NCI-H748 (cell line): ENCODE measurements at regions not wholly inside any gene's neighbourhood (a gene's known extent, or its start where the extent isn't known, plus 50 kb on each side); places are given as distances from the start of the nearest gene placed in this dataset.

Source experiments
- DNase-seq: peaks from one replicate; lab custom pipeline; 2025; ENCODE audit not compliant: unreplicated experiment; lab: John Stamatoyannopoulos, UW

DNA sequence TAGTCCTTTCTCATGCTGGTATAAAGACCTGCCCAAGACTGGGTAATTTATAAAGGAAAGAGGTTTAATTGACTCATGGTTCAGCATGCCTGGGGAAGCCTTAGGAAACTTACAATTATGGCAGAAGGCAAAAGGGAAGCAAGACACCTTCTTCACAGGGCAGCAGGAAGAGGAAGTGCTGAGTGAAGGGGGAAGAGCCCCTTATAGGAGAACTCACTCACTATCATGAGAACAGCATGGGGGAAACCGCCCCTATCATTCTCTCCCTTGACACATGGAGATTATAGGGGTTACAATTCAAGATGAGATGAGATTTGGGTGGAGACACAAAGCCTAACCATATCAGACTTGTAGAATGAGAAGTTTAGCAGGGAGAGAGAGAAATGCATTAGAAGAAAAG is 373.3 kb upstream of the DIAPH2 start:
- DNase-seq, result no peak

DNA sequence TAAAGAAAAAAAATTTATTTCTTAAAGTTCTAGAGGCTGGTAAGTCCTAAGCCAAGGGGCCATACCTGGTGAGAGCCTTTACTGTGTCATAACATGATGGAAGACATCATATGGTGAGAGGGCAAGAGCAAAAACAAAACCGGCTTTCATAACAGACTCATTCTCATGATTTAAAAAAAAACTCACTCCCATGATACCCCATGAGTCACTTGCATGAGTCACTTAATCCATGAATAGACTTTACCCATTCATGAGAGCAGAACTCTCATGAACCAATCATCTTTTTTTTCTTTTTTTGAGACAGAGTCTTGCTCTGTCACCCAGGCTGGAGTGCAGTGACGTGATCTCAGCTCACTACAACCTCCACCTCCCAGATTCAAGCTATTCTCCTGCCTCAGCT is 369.7 kb upstream of the DIAPH2 start:
- DNase-seq, result no peak

DNA sequence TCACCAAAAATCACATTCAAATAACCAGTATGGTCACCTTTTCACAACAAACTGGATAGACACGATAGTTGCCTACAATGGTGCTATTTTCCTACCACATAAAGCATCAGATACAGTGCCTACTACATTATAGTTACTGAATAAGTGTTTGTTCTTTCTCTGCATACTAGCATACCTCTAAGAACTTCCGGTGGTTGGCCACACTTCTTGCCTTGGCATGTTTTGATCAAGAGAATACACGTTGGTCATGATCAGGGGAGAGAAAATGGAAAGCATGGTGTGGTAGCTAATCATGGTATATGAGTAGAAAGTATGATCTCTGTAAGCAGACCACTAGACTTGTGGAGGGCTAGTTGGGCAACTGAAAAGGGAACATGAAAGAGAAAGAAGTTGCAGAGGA is 322.8 kb upstream of the DIAPH2 start:
- DNase-seq, result no peak

DNA sequence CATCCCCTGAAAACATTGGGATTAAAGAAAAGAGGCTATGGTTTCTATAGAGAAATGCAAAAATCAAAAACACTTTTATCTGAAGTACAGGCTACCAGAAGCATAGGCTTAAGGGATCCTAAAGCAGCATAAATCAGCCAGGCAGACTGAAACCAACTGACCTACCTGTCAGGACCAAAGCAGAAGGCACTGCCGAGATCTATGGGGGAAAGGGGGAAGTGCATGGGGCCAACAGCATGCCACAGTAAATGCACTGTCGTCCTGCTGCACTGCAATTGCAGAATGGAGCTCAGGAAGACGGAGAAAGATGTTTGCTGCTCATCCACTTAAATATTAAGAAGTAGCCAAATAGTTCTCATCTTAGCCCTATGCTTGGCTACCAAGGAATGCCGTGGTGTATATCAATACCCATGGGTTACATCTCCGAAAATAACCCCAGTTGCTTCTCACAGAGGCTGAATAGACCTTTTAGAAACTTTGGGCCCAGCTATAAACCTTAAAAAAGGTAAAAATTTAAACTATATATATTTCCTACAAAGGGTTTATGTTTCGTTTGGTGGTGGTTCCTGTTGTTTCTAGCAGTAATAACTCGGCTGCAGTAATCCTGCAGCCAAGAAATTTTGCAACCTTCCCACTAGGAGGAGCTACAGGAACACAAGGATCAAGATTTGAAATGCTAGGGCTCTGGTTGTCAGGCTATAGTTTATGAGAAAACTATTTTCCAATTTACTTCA is 312.2 kb upstream of the DIAPH2 start:
- DNase-seq, result peak; percentile 10

DNA sequence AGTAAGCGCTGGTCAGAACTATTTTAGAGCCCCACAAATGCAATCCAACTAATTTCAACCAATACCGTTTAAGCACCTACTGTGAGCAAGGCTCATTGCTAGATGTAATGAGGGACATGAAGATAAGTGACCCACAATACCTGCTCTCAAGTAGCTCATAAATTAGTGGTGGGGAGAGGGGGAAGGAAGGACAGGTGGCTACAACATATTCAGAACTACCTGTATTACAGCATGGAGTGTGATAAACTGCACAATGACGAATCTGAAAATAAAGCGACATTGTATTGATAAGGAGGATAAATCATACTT is 311.6 kb upstream of the DIAPH2 start:
- DNase-seq, result no peak

DNA sequence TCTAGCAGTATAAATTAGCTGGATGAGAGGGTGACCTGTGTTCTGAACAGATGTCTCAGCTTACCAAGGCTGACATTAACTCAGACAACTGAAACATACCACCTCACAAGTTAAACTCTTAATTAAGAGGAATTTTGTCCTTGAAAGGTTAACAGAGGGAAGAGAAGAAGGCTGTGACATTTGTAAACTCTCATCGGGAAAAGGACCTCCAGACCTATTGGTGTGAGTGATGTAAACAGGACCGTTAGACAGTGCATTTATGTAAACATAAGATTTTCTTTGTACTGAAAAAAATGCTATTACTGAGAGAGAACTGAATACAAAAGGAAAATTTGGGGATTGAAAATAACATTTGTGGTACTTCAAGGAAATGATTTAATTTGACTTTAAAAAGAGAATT is 308.4 kb upstream of the DIAPH2 start:
- DNase-seq, result no peak

DNA sequence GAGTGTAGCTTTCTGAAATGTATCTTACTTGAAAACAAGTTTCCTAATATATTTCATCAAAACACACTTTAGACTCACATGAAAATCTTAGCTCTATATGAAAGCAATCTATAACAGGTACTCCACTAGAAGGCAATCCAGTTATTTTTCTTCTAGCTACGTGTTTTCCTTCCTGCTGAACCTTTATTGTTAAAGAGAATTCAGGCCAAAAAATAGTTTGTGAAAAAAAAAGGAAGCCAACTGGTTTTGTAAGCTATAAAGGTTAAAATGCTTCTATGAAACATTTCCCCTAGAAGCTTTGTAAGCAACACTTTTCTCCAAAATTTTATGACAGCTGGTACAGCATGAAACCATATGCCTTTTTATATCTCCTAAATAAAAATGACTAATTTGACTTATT is 304.7 kb upstream of the DIAPH2 start:
- DNase-seq, result no peak

DNA sequence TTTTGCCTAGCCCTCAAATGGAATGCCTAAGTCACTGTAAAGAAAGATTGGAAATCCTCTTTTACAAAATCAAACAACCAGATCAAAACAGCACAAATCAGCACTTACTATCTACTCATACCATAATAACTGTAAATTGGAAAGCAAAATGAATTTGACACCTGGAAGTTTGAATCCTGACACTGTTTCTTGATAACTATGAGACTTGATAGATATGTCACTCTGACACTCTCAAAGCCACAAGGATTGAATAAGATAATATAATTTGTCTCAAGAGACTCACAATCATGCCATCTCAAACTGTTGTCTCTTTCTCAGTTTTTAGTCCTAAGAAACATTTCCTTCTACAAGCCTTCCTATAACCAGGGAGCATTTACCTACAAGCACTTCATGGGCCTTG is 302.6 kb upstream of the DIAPH2 start:
- no peak for DNase-seq

DNA sequence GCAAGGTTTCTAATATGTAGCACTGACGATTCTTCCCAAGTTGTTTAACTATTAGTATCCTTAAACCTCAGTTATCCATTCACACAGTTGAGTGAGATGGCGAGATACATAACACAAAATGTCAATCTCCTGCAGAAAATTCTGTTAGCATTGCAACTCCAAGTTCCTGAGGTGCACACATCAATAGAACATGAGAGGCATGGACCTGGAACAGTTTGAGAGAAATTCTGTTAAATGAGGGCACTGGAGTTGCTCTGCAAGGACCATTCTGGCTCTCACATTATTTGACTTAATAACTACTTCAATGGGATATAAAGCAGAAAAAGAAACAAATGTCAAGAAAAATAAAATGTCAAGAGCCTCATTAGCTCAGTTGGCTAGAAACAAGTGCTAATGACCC is 301.2 kb upstream of the DIAPH2 start:
- DNase-seq, result no peak

DNA sequence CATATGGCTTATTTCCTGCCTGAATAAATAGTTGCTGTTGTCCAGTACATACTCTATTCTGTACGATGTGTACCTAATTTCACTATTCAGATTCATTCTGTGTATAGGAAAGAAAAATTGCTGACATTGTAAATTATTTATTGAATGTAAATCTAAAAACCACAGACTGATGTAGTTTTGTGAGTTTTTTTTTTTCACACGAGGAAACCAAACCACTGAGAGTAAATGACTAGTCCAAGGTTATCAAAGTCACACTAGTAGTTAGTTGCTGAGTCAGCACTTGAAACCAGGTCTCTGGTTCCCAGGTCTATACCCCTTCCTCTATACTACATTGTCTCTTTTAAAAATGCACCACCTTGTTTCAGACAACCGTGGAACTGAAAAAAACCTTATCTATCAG is 298.3 kb upstream of the DIAPH2 start:
- no peak for DNase-seq

DNA sequence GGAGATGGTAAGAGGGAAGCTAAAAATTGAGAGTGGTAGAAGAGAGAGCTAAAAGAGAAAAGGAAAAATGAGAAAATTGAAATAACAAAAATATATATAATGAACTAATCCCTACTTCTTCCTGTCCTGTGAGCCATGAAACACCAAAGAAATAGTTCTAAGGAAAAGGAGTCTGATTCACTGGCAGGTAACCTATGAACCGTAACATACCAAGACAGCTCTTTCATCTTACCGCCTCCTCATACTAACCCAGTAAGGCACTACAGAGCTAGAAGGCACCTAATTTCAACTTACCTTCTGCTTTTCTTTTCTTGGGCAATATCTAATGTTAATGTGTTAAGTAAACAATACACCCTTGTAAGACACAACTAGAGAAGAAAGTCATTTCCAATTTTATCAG is 297.7 kb upstream of the DIAPH2 start:
- no peak for DNase-seq

DNA sequence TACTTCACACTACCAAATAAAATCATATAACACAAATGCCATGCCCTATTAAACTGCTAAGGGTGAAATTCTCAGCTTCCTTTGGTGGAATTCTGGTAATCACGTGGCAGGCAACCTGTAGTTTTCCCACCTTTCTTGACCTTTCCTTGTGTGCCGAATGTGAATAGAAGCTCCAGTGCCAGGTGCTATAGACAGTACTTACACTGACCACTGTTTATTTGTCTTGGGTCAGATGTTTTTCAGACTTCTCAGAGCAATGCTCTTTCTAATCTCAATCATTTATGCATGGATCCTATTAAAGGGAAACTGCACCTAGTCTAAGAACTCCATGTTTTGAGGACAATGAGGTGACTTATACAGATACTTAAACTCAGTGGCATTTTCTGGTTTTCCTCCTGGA is 296.8 kb upstream of the DIAPH2 start:
- no peak for DNase-seq

DNA sequence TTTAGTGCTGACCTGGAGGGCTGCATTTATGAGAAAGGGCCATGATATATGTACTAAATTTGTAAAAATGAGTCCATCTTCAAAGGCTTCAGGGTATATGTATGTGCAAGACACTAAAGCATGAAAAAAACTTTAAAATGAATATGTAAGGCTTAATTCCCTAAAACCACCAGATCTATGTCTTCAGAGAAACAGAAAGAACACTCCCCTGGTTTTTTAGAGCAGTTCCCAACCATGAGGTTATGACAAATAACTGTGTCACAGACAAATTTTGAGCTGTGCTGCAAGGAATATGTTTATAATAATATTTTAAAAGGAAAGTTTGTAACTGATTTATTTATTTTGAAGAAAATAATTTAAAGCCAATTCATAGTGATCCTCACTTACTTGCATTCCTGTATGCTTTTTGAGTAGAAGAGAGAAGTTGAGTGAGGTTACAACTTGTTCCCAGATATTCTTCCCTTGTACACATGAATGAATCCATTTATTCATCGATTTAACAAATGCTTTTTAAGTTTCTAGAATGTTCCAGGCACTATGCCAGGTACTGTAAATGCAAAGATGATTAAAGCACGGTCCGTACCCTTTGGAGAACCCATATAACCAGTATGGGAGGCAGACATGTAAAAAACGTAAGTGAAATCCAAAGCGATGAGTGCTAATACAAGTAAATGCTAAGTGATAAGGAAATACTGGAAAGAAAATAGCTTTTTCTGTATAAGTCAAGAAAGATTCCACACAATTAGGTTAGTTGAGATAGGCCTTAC is 295.2 kb upstream of the DIAPH2 start:
- DNase-seq, result no peak

DNA sequence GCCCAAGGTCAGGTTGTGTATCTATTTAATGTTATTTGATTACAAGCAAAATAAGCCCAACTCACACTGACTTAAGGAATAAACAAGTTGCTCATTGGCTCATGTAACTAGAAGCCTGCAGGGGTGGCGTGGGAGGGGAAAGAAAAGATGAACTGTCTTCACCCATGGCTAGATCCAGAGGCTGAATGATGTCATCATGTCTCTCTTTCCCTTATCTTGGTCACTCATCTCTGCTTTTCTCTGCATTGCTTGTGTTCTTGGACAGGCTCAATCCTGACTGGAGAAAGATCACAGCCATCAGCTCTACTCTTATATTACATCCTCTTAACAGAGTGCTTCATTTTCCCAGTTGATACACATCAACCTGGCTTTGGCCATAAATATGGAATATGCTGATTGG is 290.0 kb upstream of the DIAPH2 start:
- no peak for DNase-seq

DNA sequence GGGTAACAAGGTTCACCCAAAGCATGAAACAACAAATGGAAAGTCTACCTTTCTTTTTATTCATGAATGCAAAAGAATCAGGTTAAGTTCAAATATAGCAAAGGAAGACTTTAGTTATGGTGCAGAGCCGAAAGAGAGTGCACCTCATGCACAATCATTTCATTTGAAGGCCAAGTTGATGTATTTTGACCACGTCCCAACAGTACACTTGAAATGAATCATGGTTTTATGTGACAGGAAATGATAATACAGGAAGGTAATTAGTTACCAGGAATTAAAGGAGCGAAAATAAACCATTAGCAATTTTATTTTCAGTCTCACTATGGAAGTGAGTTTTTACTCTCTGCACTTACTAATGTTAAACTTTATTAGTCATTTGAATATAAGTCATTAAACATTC is 281.2 kb upstream of the DIAPH2 start:
- DNase-seq, result no peak

DNA sequence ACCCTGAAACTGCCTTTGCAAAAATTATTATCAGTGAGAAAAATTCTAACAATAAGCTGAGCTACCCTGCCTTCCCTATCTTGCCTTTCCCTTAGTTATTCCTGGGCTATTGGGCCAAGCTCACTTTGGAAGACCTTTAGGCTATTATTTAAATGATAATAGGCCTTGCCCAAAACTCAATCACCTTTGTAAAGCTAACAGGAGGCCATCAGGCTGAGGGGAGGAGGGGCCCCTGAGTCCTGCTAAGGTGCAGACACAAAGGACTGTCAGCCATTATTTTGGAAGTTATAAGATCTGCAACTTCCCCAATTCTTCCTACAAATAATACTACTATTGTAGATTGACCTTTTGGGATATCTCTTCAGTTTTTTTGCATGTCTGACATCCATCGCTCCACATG is 278.8 kb upstream of the DIAPH2 start:
- DNase-seq, result no peak

DNA sequence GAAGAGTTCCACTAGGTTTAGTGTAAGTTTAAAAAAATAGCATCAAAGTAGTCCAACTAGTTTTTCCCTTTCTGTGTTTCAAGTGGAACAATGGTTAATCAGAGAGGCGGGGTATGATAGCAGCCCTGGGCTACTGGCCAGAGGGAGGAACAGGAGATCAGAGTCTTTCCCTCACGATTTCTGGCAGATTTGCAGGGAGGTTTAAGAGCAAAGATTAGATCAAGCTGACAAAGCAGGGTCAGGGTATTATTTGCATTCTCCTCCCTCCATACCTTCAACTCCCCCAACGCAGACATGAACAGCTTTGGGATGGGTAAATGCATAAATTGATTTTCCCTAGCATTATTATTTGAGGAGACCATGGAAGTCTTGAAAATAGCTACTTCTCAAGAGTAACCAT is 277.6 kb upstream of the DIAPH2 start:
- no peak for DNase-seq

DNA sequence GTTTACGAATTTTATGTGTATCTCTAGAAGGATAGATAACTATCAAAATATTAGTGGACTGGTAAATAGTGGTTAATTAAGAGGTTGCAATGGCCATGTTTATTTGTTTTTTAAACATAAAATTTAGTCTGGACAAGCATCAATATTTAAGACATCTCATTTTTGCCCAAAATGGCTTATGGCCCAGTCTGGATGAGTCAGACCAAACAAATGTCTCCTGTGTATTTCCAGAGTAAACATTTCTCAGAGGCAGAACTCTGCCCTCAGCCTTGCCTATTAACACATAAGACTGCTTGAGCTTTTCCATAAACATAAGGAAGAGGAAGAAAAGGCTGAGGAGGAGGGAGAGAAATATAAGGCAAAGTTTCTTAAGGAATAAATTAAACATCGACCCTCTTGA is 277.1 kb upstream of the DIAPH2 start:
- DNase-seq, result no peak

DNA sequence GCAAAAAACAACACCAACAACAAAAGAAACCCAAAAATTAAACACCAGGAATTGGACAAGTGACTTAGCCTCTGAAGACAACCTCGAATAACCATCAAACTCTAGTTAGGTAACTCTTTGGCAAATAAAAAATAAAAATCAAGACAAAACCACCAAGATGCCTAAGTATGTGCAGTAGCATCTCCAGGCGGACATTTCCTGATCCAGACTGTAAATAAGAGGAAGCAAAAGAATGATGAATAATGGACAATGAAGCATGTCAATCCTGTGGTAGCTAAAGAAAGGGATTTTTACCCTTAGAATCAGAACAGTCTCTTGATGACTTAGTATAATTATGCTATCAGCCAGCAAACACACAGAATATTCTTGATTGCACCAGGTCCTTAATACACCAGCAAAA is 276.7 kb upstream of the DIAPH2 start:
- no peak for DNase-seq

DNA sequence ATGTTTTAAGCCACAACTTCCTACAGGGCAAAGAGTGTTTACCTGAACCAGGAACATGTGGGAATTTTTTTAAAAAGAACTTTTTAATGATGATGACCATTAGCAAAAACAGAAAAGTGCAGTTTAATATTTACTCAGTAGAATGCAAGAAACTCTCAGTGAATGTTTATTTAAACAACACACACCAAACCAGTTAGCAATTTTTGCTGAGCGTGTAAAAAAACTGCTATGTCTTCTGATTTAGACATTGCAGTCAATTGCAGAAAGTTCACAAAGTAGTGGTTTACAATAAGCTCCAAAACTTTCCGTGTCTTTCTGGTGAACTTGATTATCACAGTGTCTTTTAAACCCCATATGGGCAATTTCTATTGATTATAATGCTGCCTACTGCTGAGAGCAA is 273.7 kb upstream of the DIAPH2 start:
- no peak for DNase-seq

DNA sequence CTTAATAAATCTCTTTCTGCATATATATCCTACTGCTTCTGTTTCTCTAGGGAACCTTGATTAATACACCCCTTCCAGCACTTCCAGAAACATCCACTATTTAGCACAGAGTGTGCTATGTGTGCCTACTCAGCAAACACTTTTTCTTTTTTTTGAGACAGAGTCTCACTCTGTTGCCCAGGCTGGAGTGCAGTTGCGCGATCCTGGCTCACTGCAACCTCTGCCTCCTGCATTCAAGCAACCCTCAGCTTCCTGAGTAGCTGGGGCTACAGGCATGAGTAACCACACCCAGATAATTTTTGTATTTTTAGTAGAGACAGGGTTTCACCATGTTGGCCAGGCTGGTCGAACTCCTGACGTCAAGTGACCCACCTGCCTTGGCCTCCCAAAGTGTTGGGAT is 266.9 kb upstream of the DIAPH2 start:
- no peak for DNase-seq

DNA sequence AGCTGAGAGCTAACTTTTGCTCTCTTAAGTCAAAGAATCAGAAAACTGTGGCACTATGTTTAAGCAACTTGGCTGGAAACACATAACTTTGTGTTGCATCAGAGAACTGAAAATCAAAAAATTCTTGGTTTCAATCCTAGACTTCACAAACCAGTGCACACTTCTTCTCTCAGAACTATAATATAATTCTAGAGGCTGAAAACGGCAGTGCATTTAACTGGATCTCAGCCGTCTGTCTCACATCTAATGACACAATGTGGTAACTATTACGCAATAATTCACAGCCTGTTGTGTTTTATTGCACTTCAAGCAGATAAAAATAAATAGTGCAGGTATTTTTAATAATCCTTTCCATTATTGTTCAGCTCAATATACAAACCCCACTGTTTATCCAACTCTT is 260.6 kb upstream of the DIAPH2 start:
- DNase-seq, result no peak

DNA sequence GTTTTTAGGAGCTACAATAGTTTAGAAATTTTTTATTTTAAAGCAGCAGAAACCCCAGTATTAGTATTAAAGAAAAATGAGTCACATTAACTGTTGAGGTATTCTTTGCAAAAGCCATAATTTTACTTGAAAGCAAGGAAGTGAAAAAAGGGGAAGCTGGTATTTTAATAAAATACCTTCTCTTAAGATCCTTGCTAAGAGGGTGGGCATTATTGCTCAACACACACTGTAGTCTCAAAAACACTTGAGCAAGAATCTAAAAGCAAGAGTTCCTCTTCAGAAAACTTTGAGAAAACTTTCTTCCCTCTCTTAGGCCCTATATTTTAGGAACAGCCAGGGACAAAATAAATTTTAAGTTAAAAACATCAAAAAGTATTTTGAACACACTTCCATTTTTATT is 259.4 kb upstream of the DIAPH2 start:
- DNase-seq, result no peak
